ENCODE measurements at regions not wholly inside any gene's neighbourhood (a gene's known extent, or its start where the extent isn't known, plus 50 kb on each side); places are given as distances from the start of the nearest gene placed in this dataset.

GRCh38 chr6:40276141-40276540 lies 311.0 kb downstream of the LRFN2 start:
- ATAC-seq (ENCODE audit: low FRiP score) (no peak), DNase-seq (ENCODE audit: low spot score) (no peak)
- no peak for TF ChIP-seq CTCF (IDR thresholded peaks at IDR 0.05)

DNA sequence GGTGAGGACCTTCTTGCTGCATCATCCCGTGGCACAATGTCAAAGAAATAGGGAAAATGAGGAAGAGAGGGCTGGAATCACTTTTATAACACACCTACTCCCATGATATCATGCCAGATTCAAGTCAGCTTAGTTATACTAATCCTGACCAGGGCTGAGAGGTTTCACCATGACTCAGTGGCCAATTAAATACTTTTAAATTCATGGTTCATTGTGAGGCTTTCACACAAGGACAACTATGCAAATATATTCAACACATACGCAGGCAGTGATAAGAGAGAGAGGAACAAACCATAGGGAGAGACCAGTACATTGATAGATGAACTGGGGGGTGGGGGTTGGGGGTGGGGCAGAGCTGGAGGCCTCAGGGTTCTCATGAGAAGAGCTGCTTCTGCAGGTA lies 313.1 kb downstream of the LRFN2 start:
- no peak for DNase-seq (ENCODE audit: low spot score)
- no peak for ATAC-seq (ENCODE audit: low FRiP score)
- no peak for TF ChIP-seq CTCF (IDR thresholded peaks at IDR 0.05)

GRCh38 chr6:40268614-40269013 lies 318.6 kb downstream of the LRFN2 start:
- ATAC-seq (ENCODE audit: low FRiP score) (no peak), DNase-seq (ENCODE audit: low spot score) (no peak)
- no peak for TF ChIP-seq CTCF (IDR thresholded peaks at IDR 0.05)

- ATAC-seq (ENCODE audit: low FRiP score) (no peak), DNase-seq (ENCODE audit: low spot score) (no peak)
- no peak for TF ChIP-seq CTCF (IDR thresholded peaks at IDR 0.05)
These were observed 319.0 kb downstream of the LRFN2 start for GRCh38 chr6:40268166-40268565.

- no peak for TF ChIP-seq CTCF (IDR thresholded peaks at IDR 0.05)
- no peak for ATAC-seq (ENCODE audit: low FRiP score)
- DNase-seq (ENCODE audit: low spot score), result no peak
These were observed 321.5 kb downstream of the LRFN2 start for GRCh38 chr6:40265615-40266014.

DNA sequence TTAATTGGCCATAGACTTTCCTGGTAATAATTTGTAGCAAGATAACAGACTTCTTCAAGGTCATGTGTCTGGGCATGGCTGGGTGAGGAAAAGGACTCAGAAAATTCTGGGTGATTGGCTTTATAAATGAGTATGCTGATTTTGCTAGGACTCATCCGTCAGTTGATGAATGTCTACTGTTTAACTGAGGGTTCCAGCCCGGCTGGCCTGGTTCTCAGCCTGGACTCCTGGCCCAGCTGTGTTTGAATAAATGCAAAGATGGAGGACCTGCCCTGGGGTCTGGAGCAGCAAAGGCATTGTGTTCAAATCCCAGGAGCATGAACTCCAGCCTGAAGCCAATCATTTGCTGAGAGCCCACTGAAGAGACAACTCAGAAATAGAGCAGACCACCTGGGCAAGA lies 323.2 kb downstream of the LRFN2 start:
- DNase-seq (ENCODE audit: low spot score) (no peak), ATAC-seq (ENCODE audit: low FRiP score) (no peak)
- no peak for TF ChIP-seq CTCF (IDR thresholded peaks at IDR 0.05)

GRCh38 chr6:40262363-40262762 lies 324.8 kb downstream of the LRFN2 start:
- ATAC-seq (ENCODE audit: low FRiP score), result no peak

More at GRCh38 chr6:40262363-40262762, 324.8 kb downstream of the LRFN2 start:
- TF ChIP-seq CTCF (IDR thresholded peaks at IDR 0.05), result no peak
- DNase-seq (ENCODE audit: low spot score), result no peak
